AG09319 (cell line): ENCODE measurements at regions not wholly inside any gene's neighbourhood (a gene's known extent, or its start where the extent isn't known, plus 50 kb on each side); places are given as distances from the start of the nearest gene placed in this dataset.

Source experiments
- DNase-seq: peaks from one replicate; pipeline ENCODE4 v3.0.0-alpha.2; 2010; ENCODE audit warnings: low read depth; ENCODE audit errors: extremely low read depth
- TF ChIP-seq, protein P1 (sequence below): IDR thresholded peaks from 2 replicates; pipeline ENCODE4 v1.5.1; 2011; ENCODE audit warnings: low read depth, mild to moderate bottlenecking, inconsistent platforms, low read length, moderate library complexity

DNA sequence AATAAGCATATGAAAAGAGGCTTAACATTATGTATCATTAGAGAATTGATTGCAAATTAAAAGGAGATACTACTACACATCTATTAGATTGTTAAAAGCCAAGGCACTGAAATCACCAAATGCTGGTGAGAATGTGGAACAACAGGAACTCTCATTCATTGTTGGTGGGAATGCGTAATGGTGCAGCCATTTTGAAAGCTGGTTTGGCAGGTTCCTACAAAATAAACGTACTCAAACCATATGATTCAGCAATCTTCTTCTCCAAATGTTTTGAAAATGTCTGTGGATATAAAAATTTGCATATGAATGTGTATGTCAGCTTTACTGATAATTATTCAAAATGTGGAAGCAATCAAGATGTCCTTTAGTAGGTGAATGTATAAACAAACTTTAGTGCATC lies 176.4 kb upstream of the PLET1 start:
- DNase-seq = no peak
- TF ChIP-seq, protein P1, sequence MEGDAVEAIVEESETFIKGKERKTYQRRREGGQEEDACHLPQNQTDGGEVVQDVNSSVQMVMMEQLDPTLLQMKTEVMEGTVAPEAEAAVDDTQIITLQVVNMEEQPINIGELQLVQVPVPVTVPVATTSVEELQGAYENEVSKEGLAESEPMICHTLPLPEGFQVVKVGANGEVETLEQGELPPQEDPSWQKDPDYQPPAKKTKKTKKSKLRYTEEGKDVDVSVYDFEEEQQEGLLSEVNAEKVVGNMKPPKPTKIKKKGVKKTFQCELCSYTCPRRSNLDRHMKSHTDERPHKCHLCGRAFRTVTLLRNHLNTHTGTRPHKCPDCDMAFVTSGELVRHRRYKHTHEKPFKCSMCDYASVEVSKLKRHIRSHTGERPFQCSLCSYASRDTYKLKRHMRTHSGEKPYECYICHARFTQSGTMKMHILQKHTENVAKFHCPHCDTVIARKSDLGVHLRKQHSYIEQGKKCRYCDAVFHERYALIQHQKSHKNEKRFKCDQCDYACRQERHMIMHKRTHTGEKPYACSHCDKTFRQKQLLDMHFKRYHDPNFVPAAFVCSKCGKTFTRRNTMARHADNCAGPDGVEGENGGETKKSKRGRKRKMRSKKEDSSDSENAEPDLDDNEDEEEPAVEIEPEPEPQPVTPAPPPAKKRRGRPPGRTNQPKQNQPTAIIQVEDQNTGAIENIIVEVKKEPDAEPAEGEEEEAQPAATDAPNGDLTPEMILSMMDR = no peak

DNA sequence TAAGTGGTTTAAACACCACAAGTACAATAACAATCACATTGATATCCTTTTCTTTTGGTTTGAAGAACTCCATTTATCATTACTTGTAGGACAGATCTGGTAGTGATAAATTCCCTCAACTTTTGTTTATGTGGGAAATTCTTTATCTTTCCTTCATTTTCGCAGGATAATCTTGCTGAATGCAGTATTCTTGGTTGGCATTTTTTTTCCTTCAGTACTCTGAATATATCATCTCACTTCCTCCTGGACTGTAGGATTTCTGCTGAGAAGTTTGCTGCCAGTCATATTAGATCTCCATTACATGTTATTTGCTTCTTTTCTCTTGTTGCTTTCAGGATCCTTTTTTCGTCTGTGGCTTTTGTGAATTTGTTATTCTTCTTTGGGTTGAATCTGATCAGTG lies 179.0 kb upstream of the PLET1 start:
- no peak for DNase-seq
- TF ChIP-seq, protein P1 = no peak

DNA sequence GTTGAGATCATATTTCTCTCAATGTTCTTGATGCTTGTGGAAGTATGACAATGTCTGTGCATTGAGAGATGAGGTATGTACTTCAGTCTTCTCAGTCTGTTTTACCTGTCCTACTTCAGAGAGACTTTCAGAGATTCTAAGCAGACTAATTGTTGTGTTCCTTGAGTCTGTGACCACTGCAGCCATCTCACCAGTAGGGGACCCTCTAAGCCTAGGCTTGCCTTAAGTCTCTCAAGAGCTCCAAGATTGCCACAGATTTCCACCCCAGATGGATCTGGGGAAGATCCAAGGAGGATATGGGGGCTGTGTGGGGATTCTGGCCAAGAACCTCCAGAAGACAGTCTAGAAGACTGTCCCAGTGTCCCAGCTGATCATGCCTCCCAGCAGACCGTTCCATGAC lies 179.9 kb upstream of the PLET1 start:
- no peak for DNase-seq
- TF ChIP-seq, protein P1 = no peak; the same call in 1 of the 2 replicates

DNA sequence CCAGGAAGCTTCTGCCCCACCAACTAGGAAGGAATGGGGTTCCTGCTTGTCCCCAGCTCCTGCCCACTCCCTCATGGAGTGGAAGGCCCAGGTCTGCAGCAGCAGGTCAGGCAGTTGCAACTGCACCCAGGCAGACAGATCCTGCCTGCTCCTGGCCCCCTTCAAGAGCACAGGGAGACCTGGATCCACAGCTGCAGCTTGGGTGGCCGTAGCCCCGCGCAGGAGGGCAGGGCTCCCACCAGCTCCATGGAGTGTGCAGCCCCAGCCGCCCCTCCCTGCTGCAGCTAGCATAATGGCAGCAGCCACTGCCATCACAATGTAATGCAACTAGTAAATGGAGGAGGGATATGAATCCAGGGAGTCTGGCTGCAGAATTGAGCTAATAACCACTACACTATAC lies 187.5 kb upstream of the PLET1 start:
- DNase-seq = no peak
- TF ChIP-seq, protein P1 = no peak

DNA sequence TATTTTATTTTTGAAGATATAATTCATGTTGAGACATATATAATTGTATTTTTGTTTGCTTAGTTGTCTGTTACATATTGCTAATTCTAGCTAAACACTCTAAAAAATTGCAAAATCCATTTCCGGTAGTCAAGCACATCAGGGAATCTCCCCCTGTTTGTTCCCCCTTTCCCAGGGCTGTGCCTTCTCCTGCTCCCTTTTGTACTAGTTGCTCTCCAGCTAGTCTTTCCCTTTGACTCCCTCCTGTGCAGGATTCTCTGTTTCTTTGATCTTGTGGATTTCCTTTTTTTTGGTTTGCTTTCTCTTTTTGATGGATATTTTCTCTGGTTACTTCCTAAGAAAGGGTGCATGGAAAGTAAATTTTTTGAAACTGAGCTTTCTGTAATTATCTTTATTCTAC lies 188.1 kb upstream of the PLET1 start:
- TF ChIP-seq, protein P1 = no peak

DNA sequence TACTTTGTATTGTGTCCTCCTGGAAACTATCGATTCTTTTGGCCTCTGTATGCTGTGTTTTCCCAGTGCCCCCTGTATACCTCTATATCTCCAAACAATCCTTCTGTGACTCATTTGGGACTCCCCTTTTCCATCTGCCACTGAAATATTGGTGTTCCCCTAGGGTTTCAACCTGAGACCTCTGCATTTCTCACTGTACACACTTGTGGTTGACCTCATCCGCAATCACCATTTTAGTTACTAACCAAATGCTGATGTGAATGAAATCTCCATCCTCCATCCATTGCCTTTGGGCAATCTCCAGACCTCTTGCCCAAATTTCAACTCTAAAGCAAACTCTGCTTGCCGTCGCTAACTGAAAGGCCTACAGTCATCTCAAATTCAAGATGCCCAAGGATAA lies 190.6 kb upstream of the PLET1 start:
- TF ChIP-seq, protein P1 = no peak
- no peak for DNase-seq

More for the DNA sequence above, 188.1 kb upstream of the PLET1 start:
- DNase-seq = no peak

DNA sequence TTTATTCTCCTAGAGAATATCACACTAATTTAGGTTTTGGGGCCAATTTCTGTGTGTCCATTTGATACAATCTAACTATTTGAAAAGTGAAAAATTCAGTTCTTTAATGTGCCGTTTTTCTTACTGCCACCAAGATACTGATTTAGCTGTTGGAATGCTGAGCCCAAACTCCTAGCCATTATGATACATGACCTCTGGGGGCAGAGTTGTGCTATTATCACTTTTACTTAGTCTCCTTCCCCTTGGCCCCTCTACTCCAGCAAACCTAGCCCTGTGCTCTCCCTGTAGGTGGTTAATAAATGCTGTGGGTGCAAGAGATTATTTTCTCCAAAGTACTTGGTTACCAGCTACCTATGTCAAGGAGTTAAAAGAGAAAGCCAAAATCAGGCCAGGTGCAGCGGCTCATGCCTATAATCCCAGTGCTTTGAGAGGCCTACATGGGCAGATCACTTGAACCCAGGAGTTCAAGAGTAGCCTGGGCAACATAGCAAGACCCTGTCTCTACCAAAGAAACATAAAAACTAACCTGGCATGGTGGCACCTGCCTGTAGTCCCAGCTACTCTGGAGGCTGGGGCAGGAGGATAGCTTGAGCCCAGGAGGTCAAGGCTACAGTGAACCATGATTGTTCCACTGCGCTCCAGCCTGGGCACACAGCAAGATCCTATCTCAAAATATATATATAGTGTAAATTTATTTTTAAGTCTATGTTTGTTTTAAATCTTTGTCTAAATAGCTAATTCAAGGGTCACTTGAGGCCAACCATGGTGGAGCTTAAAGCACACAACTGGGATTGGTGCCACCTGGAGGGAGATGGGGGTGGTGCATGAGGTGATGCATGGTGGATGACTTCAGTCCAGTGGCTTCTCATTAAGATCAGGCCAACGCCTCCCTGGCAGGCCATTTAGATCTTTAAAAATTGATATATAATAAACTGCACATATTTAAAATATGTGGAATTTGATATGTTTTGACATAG lies 193.2 kb upstream of the PLET1 start:
- TF ChIP-seq, protein P1 = peak; percentile 38
- DNase-seq = no peak
